SU-DHL-6 (cell line): ENCODE measurements at regions not wholly inside any gene's neighbourhood (a gene's known extent, or its start where the extent isn't known, plus 50 kb on each side); places are given as distances from the start of the nearest gene placed in this dataset.

ENCODE experiments used
- H2AFZ ChIP-seq: fragments of 200-600 bp; sonication (generic); 2 replicates; pipeline ENCODE4 v1.6.1; 2014; ENCODE audit warnings: low read depth, mild to moderate bottlenecking, moderate library complexity, mixed read lengths, antibody characterized with exemption, low read length; ENCODE audit not compliant: severe bottlenecking
- H3F3A ChIP-seq: fragments of 200-600 bp; shearing (Covaris generic); 2 replicates; pipeline ENCODE4 v1.6.0; 2016; ENCODE audit warnings: antibody characterized with exemption, mild to moderate bottlenecking; ENCODE audit not compliant: insufficient read depth
- H3K27ac ChIP-seq: fragments of 200-600 bp; sonication (generic); 2 replicates; pipeline ENCODE4 v1.5.1; 2016; ENCODE audit warnings: low read depth, mild to moderate bottlenecking, low read length, moderate library complexity, mixed read lengths
- H3K27me3 ChIP-seq: fragments of 200-600 bp; sonication (generic), shearing (Covaris generic); 2 replicates; pipeline ENCODE4 v1.6.0; 2014; ENCODE audit warnings: mild to moderate bottlenecking, low read length
- H3K36me3 ChIP-seq: fragments of 200-600 bp; sonication (generic); 2 replicates; pipeline ENCODE4 v1.6.1; 2014; ENCODE audit warnings: mild to moderate bottlenecking, low read length, mixed read lengths
- H3K4me2 ChIP-seq: fragments of 300-600, 200-600 bp; shearing (Covaris generic), sonication (generic); 2 replicates; pipeline ENCODE4 v1.6.0; 2014; ENCODE audit warnings: low read length, low read depth, mild to moderate bottlenecking; ENCODE audit not compliant: poor library complexity, severe bottlenecking
- H3K4me3 ChIP-seq: fragments of 200-600 bp; sonication (generic); 2 replicates; pipeline ENCODE4 v1.5.1; 2014; ENCODE audit warnings: antibody characterized with exemption, low read length, mild to moderate bottlenecking, mixed read lengths; ENCODE audit not compliant: insufficient read depth, poor library complexity, severe bottlenecking
- H3K79me2 ChIP-seq: fragments of 200-600 bp; sonication (generic); 2 replicates; pipeline ENCODE4 v1.6.1; 2014; ENCODE audit warnings: mild to moderate bottlenecking, low read length, moderate library complexity; ENCODE audit not compliant: insufficient read depth
- H3K9ac ChIP-seq: fragments of 200-600 bp; sonication (generic); 2 replicates; pipeline ENCODE4 v1.7.0; 2014; ENCODE audit warnings: mild to moderate bottlenecking, low read length
- H3K9me2 ChIP-seq: fragments of 200-600 bp; sonication (generic); replicated peaks from 2 replicates; pipeline ENCODE4 v1.6.1; 2014; ENCODE audit warnings: low read length; ENCODE audit not compliant: insufficient read depth
- H3K9me3 ChIP-seq: fragments of 200-600 bp; sonication (generic); 2 replicates; pipeline ENCODE4 v1.6.1; 2014; ENCODE audit warnings: low read length, mixed read lengths; ENCODE audit not compliant: insufficient read depth
- H4K20me1 ChIP-seq: fragments of 200-600 bp; sonication (generic); 2 replicates; pipeline ENCODE4 v1.6.1; 2014; ENCODE audit warnings: low read depth, mild to moderate bottlenecking, antibody characterized with exemption, low read length, moderate library complexity, mixed read lengths
- EZH2phosphoT487 ChIP-seq: fragments of 200-600 bp; sonication (generic), shearing (Covaris generic); conservative IDR thresholded peaks from 2 replicates; pipeline ENCODE4 v1.6.1; 2018; ENCODE audit warnings: mild to moderate bottlenecking, antibody characterized with exemption, low read length, moderate library complexity, mixed read lengths
- TF ChIP-seq, protein P1 (sequence below): fragments of 200-600 bp; sonication (generic); IDR thresholded peaks from one replicate; pipeline ENCODE4 v1.5.1; 2017; ENCODE audit warnings: antibody characterized with exemption, mild to moderate bottlenecking, low read length, moderate library complexity; ENCODE audit not compliant: insufficient read depth, poor library complexity, severe bottlenecking

DNA sequence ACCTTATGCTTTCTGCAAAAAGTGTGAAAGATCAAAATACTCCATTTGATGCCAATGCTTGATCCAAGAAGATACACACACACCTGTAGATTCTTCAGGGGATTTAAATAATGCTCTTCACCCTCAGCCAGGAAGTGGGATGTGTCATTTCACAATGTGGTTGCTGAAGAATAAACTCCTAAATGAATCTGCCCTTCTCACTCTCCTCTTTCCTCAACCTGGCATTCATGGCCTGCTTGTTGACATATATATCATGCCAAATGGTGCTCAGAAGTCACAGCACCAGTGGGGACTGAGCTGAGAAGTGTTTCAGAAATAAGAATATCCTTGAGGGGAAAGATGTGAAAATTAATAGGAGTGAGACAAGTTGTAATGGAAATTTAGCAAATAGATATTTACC lies 146.6 kb upstream of the ARHGEF26 start:
- Histone ChIP-seq H3K27me3 (no peaks in the 10 kb centered on the region), H3K4me3 (no peak overlapping the region), H3F3A (no peaks in the 10 kb centered on the region), H3K36me3 (no peaks in the 10 kb centered on the region), H3K9me3 (no peaks in the 10 kb centered on the region), H3K27ac (no peak overlapping the region), H4K20me1 (no peaks in the 10 kb centered on the region), H2AFZ (no peak overlapping the region), H3K9ac (no peak overlapping the region), H3K4me2 (no peak overlapping the region), H3K79me2 (no peaks in the 10 kb centered on the region), H3K9me2 (no peaks in the 10 kb centered on the region)
- TF ChIP-seq, protein P1, sequence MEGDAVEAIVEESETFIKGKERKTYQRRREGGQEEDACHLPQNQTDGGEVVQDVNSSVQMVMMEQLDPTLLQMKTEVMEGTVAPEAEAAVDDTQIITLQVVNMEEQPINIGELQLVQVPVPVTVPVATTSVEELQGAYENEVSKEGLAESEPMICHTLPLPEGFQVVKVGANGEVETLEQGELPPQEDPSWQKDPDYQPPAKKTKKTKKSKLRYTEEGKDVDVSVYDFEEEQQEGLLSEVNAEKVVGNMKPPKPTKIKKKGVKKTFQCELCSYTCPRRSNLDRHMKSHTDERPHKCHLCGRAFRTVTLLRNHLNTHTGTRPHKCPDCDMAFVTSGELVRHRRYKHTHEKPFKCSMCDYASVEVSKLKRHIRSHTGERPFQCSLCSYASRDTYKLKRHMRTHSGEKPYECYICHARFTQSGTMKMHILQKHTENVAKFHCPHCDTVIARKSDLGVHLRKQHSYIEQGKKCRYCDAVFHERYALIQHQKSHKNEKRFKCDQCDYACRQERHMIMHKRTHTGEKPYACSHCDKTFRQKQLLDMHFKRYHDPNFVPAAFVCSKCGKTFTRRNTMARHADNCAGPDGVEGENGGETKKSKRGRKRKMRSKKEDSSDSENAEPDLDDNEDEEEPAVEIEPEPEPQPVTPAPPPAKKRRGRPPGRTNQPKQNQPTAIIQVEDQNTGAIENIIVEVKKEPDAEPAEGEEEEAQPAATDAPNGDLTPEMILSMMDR = no peak

DNA sequence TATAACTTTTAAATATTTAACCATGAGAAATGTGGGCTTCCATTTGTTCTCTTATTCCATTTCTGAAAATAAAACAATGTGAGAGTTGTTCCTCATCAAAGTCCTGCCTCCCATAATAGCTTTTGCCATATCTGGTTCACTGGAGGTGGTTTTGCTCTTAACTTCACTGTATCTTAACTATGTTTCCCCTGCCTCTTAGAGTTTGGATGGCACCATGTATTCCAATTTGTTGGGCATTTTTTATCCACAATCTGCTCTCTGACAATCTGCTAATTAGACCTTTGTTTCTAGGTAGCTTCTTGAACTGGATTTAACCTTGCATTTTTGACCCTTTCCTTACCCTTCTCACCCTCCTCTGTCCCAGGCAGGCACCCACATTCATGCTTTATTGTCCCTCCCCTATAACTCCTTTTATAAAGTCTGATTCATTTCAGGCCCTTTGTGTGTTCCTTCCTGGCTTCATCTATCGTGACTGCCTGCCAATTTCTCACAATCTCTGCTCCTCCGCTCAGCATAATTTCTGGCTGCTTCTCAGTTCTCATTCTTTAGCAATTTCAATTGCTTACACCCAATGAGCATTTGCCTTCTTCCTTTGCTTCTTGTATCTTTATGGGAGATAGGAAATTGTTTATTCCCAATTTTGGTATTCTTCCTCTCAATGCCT lies 144.2 kb upstream of the ARHGEF26 start:
- Histone ChIP-seq H3K4me2 (no peak overlapping the region), H2AFZ (no peak overlapping the region), H3K36me3 (no peaks in the 10 kb centered on the region), H3K27me3 (no peaks in the 10 kb centered on the region), H3F3A (no peaks in the 10 kb centered on the region), H3K9me3 (no peaks in the 10 kb centered on the region), H4K20me1 (no peaks in the 10 kb centered on the region), H3K9ac (no peak overlapping the region), H3K79me2 (no peaks in the 10 kb centered on the region), H3K9me2 (no peaks in the 10 kb centered on the region), H3K4me3 (no peak overlapping the region), H3K27ac (no peak overlapping the region)
- no peak for TF ChIP-seq EZH2phosphoT487
- TF ChIP-seq, protein P1 = no peak

DNA sequence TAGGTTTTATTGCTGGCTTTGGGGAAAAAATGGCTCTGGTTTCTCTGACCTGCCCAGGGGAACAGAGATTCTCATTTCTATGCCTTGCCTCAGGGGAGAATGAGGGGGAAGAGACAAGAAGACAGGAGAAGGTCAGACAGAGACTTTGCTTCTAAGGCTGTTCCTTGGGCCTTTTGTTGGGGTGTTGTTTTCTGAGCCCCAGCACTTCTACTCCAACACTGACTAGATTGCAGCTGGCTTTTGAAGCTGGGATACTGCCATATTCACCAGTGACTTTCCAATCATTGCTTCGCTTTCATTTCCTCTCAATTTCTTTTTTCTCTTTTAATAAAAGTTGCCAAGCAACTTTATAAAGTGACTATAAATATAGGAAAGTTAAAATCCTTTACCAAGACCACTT lies 143.2 kb upstream of the ARHGEF26 start:
- H4K20me1 ChIP-seq = no peaks in the 10 kb centered on the region
- H3K9me2 ChIP-seq = no peaks in the 10 kb centered on the region

More for the DNA sequence above, 143.2 kb upstream of the ARHGEF26 start:
- H3K9me3 ChIP-seq = no peaks in the 10 kb centered on the region
- no peak overlapping the region for H3K27ac ChIP-seq
- no peak overlapping the region for H2AFZ ChIP-seq
- H3K79me2 ChIP-seq = no peaks in the 10 kb centered on the region
- TF ChIP-seq, protein P1 = no peak
- no peaks in the 10 kb centered on the region for H3F3A ChIP-seq
- H3K4me2 ChIP-seq = no peak overlapping the region
- H3K9ac ChIP-seq = no peak overlapping the region
- no peak overlapping the region for H3K4me3 ChIP-seq
- no peaks in the 10 kb centered on the region for H3K27me3 ChIP-seq
- H3K36me3 ChIP-seq = no peaks in the 10 kb centered on the region
